GM23338 (cell line): ENCODE measurements at regions not wholly inside any gene's neighbourhood (a gene's known extent, or its start where the extent isn't known, plus 50 kb on each side); places are given as distances from the start of the nearest gene placed in this dataset.

Source experiments
- CTCF ChIP-seq, 2 experiments: fragments of 200-600 bp in 1 of 2; sonication (generic) in 1 of 2; conservative IDR thresholded peaks; 2 replicates each; pipeline versions ENCODE4 v1.5.1 to v1.6.1; 2016 to 2017; ENCODE audit warnings: antibody characterized with exemption in 2 of 2, low read depth in 2 of 2, mild to moderate bottlenecking in 2 of 2, moderate library complexity in 1 of 2
- ETS1 ChIP-seq: IDR thresholded peaks from 2 replicates; pipeline ENCODE4 v1.6.1; 2016; ENCODE audit warnings: antibody characterized with exemption
- EZH2 ChIP-seq: fragments of 200-600 bp; sonication (generic); IDR thresholded peaks from one replicate; pipeline ENCODE4 v1.8.0; 2017; ENCODE audit warnings: antibody characterized with exemption, mild to moderate bottlenecking, low read depth; ENCODE audit not compliant: unreplicated experiment
- EZH2phosphoT487 ChIP-seq: fragments of 200-600 bp; sonication (generic); IDR thresholded peaks from one replicate; pipeline ENCODE4 v1.8.1; 2018; ENCODE audit warnings: antibody characterized with exemption; ENCODE audit not compliant: unreplicated experiment

- TF ChIP-seq EZH2 (no peak), CTCF (conservative IDR thresholded peaks at IDR 0.05; ENCODE audit: low read depth in 2 of 2) (no peak), ETS1 (no peak), EZH2phosphoT487 (no peak)
Measured at GRCh38 chr13:30370916-30371521, 51.3 kb upstream of the UBE2L5 start.
